Endothelial cell (in vitro differentiated cells): ENCODE measurements at regions not wholly inside any gene's neighbourhood (a gene's known extent, or its start where the extent isn't known, plus 50 kb on each side); places are given as distances from the start of the nearest gene placed in this dataset.

Experiments
- DNase-seq: peaks from one replicate; pipeline ENCODE4 v3.0.0; 2021; ENCODE audit warnings: low spot score
- H3K27ac Mint-ChIP-seq: one replicate; pipeline ENCODE4 v1.8.0; 2021; ENCODE audit warnings: mixed read lengths, inconsistent platforms; ENCODE audit not compliant: unreplicated experiment
- H3K27me3 Mint-ChIP-seq: one replicate; pipeline ENCODE4 v1.8.0; 2021; ENCODE audit warnings: mild to moderate bottlenecking, moderate library complexity, mixed read lengths, inconsistent platforms; ENCODE audit not compliant: unreplicated experiment
- H3K36me3 Mint-ChIP-seq: one replicate; pipeline ENCODE4 v1.8.0; 2021; ENCODE audit warnings: mild to moderate bottlenecking, low read depth, mixed read lengths, inconsistent platforms; ENCODE audit not compliant: unreplicated experiment
- H3K4me1 Mint-ChIP-seq: one replicate; pipeline ENCODE4 v1.8.0; 2021; ENCODE audit warnings: mild to moderate bottlenecking, mixed read lengths, inconsistent platforms; ENCODE audit not compliant: unreplicated experiment
- H3K4me3 Mint-ChIP-seq: one replicate; pipeline ENCODE4 v1.8.0; 2021; ENCODE audit warnings: mild to moderate bottlenecking, mixed read lengths, inconsistent platforms; ENCODE audit not compliant: unreplicated experiment
- H3K9me3 Mint-ChIP-seq: one replicate; pipeline ENCODE4 v1.8.0; 2021; ENCODE audit warnings: mixed read lengths, inconsistent platforms; ENCODE audit not compliant: unreplicated experiment
- TF ChIP-seq, protein P1 (sequence below): fragments of 200-600 bp; sonication (generic); IDR thresholded peaks from one replicate; pipeline ENCODE4 v1.5.0; 2021; ENCODE audit warnings: antibody characterized with exemption; ENCODE audit not compliant: unreplicated experiment

DNA sequence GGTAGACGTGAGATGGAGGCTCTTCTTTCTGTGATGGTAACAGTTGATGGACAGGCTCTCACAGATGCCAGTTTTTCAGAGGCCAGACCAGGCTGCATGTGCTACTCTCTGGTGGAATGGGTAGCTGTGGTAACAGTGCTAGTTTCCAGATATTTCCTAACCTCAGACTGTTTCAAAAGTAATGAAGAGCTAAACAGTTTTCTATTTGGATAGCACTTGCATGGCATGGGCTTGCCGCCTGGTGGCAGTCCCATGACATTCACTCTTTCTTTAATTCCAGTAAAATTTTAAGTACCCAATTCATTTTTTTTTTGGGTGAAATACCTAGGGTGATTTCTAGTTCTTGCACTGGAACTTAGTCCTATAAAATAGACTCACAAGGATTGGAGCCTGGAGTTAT lies 220.2 kb upstream of the MAD2L1 start:
- H3K4me1 Mint-ChIP-seq, result no peaks in the 10 kb centered on the region
- H3K4me3 Mint-ChIP-seq, result no peak overlapping the region
- H3K9me3 Mint-ChIP-seq, result no peaks in the 10 kb centered on the region
- H3K36me3 Mint-ChIP-seq, result no peaks in the 10 kb centered on the region
- TF ChIP-seq, protein P1, sequence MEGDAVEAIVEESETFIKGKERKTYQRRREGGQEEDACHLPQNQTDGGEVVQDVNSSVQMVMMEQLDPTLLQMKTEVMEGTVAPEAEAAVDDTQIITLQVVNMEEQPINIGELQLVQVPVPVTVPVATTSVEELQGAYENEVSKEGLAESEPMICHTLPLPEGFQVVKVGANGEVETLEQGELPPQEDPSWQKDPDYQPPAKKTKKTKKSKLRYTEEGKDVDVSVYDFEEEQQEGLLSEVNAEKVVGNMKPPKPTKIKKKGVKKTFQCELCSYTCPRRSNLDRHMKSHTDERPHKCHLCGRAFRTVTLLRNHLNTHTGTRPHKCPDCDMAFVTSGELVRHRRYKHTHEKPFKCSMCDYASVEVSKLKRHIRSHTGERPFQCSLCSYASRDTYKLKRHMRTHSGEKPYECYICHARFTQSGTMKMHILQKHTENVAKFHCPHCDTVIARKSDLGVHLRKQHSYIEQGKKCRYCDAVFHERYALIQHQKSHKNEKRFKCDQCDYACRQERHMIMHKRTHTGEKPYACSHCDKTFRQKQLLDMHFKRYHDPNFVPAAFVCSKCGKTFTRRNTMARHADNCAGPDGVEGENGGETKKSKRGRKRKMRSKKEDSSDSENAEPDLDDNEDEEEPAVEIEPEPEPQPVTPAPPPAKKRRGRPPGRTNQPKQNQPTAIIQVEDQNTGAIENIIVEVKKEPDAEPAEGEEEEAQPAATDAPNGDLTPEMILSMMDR, result peak; percentile 66
- no peak overlapping the region for H3K27ac Mint-ChIP-seq
- no peak for DNase-seq
- H3K27me3 Mint-ChIP-seq, result no peaks in the 10 kb centered on the region

DNA sequence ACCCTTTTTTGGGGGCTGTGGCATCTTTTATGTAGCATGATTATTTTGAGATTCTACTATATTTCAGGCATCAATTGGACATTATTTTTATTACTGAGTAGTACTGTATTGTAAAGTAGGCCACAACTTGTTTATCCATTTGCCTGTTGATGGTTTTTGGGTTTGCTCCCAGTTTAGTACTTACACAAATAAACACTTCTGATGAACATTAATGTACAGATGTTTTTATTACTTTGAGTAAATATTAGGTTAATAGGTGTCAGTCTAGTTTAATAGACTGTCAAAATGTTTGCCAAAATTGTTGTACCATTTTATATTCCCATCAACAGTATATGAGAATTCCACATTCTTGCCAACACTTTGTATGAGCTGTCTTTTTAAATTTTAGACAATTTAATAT lies 214.9 kb upstream of the MAD2L1 start:
- Mint-ChIP-seq H3K9me3 (no peaks in the 10 kb centered on the region), H3K4me3 (no peak overlapping the region), H3K4me1 (no peaks in the 10 kb centered on the region), H3K36me3 (no peaks in the 10 kb centered on the region), H3K27ac (no peak overlapping the region), H3K27me3 (no peaks in the 10 kb centered on the region)
- TF ChIP-seq, protein P1, result no peak
- no peak for DNase-seq

DNA sequence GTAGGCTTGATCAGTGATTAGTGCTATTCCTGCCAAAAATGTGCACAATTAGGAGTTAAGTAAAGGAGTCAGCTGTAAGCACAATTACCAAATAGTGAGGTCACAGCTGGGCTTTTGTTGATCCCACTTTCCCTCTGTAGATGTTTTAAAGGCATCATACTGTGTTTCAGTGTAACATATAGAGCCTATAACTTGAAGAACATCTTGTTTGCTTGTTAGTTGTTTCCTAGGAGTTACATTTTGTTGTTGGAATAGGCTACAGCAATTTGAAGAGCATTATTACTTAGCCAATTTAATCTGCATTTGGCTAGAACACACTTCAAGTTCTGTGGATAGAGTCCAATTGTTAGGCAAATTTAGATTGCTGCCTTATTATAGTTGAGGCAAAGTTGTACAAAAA lies 210.7 kb upstream of the MAD2L1 start:
- Mint-ChIP-seq H3K9me3 (no peaks in the 10 kb centered on the region), H3K4me3 (no peak overlapping the region), H3K36me3 (no peaks in the 10 kb centered on the region), H3K27ac (no peak overlapping the region), H3K4me1 (no peaks in the 10 kb centered on the region), H3K27me3 (no peaks in the 10 kb centered on the region)
- TF ChIP-seq, protein P1, result no peak
- no peak for DNase-seq

DNA sequence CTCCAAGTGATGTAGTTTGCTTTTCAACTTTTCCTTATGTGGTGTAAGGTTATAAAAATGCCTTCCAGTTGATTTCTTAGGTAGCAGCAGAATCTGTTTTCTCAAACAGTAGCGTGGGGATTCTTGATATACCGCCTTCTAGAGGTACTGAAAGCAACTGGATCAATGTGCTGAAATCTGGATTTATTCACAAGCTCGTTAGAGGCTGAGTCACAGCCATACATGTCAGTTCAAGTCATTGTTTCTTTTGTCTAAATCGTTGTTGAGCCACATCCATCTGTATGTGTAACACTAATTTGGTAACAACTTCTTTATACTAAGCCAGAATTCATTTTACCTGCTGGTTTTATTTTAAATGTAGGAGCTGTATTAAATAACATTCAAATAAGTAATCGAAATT lies 200.0 kb upstream of the MAD2L1 start:
- H3K4me3 Mint-ChIP-seq, result no peak overlapping the region
- TF ChIP-seq, protein P1, result no peak
- H3K4me1 Mint-ChIP-seq, result no peaks in the 10 kb centered on the region
- no peak overlapping the region for H3K27ac Mint-ChIP-seq
- no peaks in the 10 kb centered on the region for H3K36me3 Mint-ChIP-seq
- DNase-seq, result no peak
- H3K9me3 Mint-ChIP-seq, result no peaks in the 10 kb centered on the region
- H3K27me3 Mint-ChIP-seq, result peaks cover 2% of the 10 kb centered on the region

DNA sequence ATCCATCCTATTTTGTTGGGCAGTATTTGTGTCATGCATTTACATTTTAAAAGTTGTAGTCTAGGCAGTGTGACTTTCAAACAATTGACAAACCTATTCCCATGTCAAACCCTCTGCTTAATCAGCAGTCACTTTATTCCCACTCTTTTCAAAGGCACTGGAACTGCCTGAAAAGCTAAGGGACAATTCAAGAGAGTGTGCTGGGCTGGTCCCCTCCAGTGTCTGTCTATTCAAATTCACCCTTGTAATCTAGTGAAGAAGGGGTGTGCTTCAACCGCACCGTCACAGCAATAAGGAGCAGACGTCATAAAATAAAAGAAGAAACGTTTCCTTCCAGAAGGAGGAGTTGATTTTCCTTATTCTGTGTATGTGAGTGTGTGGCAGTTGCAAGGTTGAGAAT lies 197.0 kb upstream of the MAD2L1 start:
- TF ChIP-seq, protein P1, result no peak
- no peak for DNase-seq
- Mint-ChIP-seq H3K4me1 (no peaks in the 10 kb centered on the region), H3K4me3 (no peak overlapping the region), H3K36me3 (no peaks in the 10 kb centered on the region), H3K27ac (no peak overlapping the region), H3K9me3 (no peaks in the 10 kb centered on the region), H3K27me3 (peaks cover 2% of the 10 kb centered on the region)
